ENCODE measurements at regions not wholly inside any gene's neighbourhood (a gene's known extent, or its start where the extent isn't known, plus 50 kb on each side); places are given as distances from the start of the nearest gene placed in this dataset.

GRCh38 chr9:117815948-117816347, 111.7 kb downstream of the TLR4 start (continued):
- no peak for TF ChIP-seq ZSCAN18 (tag by site-specific recombination; IDR thresholded peaks at IDR 0.05)
- TF ChIP-seq ZNF514 (tag by site-specific recombination; IDR thresholded peaks at IDR 0.05): no peak
- TF ChIP-seq ZNF391 (tag by site-specific recombination; IDR thresholded peaks at IDR 0.05; ENCODE audit: borderline replicate concordance, low read depth): no peak
- TF ChIP-seq BCL11A (tag by site-specific recombination; IDR thresholded peaks at IDR 0.05; ENCODE audit: low read depth): no peak
- TF ChIP-seq ZNF184 (tag by site-specific recombination; IDR thresholded peaks at IDR 0.05): no peak
- no peak for TF ChIP-seq ZNF214 (tag by site-specific recombination; IDR thresholded peaks at IDR 0.05; ENCODE audit: borderline replicate concordance)
- no peak for TF ChIP-seq ZNF335 (tag by site-specific recombination; conservative IDR thresholded peaks at IDR 0.05)
- TF ChIP-seq OVOL3 (tag by site-specific recombination; IDR thresholded peaks at IDR 0.05): no peak

GRCh38 chr9:117821954-117822353, 117.8 kb downstream of the TLR4 start:
- Histone ChIP-seq H3K9me3 (ENCODE audit: control insufficient read depth, insufficient read depth, low read depth, low read length) (no peaks in the 10 kb centered on the region), H3K4me1 (ENCODE audit: control insufficient read depth, insufficient read depth, low read length) (no peaks in the 10 kb centered on the region), H3K36me3 (ENCODE audit: control insufficient read depth in 2 of 2, insufficient read depth in 1 of 2, low read length in 2 of 2) (no peaks in the 10 kb centered on the region), H3K27ac (ENCODE audit: extremely low read depth, low read depth, low read length) (no peak overlapping the region), H3K4me3 (ENCODE audit: low read depth, low read length) (no peak overlapping the region)
- ChIA-PET POLR2A (no interaction called here), CTCF (interaction anchor here (0.6 kb wide), 1 partner anchor 1543 kb away, joined by 3 read pairs; no protein-coding TSS in a partner anchor)
- TF ChIP-seq ZNF561 (tag by site-specific recombination; IDR thresholded peaks at IDR 0.05; ENCODE audit: borderline replicate concordance) (no peak), HOXD13 (CRISPR knock-in tag; IDR thresholded peaks at IDR 0.05; ENCODE audit: borderline replicate concordance) (no peak), ZNF692 (tag by site-specific recombination; IDR thresholded peaks at IDR 0.05) (no peak), ZNF571 (tag by site-specific recombination; IDR thresholded peaks at IDR 0.05) (no peak), ZNF843 (tag by site-specific recombination; IDR thresholded peaks at IDR 0.05) (no peak), ZNF37A (tag by site-specific recombination; IDR thresholded peaks at IDR 0.05) (no peak), ATF2 (tag by site-specific recombination; IDR thresholded peaks at IDR 0.05; ENCODE audit: low read depth) (no peak), SP7 (tag by site-specific recombination; IDR thresholded peaks at IDR 0.05) (no peak), ZBTB1 (tag by site-specific recombination; IDR thresholded peaks at IDR 0.05) (no peak), ZNF292 (tag by site-specific recombination; IDR thresholded peaks at IDR 0.05; ENCODE audit: borderline replicate concordance, low read depth) (no peak), ZNF777 (tag by site-specific recombination; IDR thresholded peaks at IDR 0.05; ENCODE audit: borderline replicate concordance) (no peak), ZNF558 (tag by site-specific recombination; IDR thresholded peaks at IDR 0.05) (no peak), ZNF426 (tag by site-specific recombination; IDR thresholded peaks at IDR 0.05) (no peak), ZNF133 (tag by site-specific recombination; IDR thresholded peaks at IDR 0.05) (no peak), ZNF311 (tag by site-specific recombination; IDR thresholded peaks at IDR 0.05; ENCODE audit: borderline replicate concordance) (no peak)

All from HEK293 (cell line).